Right ventricle myocardium inferior (tissue), 1 donor: ENCODE measurements at regions not wholly inside any gene's neighbourhood (a gene's known extent, or its start where the extent isn't known, plus 50 kb on each side); places are given as distances from the start of the nearest gene placed in this dataset.
A peak's percentile ranks its signal among the peaks of the same experiment; 100 is the strongest.

ENCODE experiments used
- ATAC-seq: fragments of 200-7000 bp; cut with Tn5 transposase; one replicate; pipeline ENCODE4 v1.9.1; 2020; ENCODE audit warnings: mild to moderate bottlenecking, moderate library complexity
- DNase-seq: peaks from one replicate; pipeline ENCODE4 v3.0.0; 2021; ENCODE audit errors: missing footprints
- intact Hi-C: fragments of 100-400 bp; cut with DNase I; formaldehyde crosslinking; loops from one replicate; pipeline ENCODE4 v1.11.0; 2022
- donor health status: DM: no; HTN: yes; CAD: no; lungs with severe emphysema.

- no peak for ATAC-seq
- DNase-seq: no peak
- intact Hi-C loops: no loop called here
Observed at GRCh38 chr1:86296305-86297205, 99.6 kb downstream of the ODF2L start.

GRCh38 chr1:86289746-86290145, 106.4 kb downstream of the ODF2L start:
- intact Hi-C loops: no loop called here
- ATAC-seq: no peak
- DNase-seq: no peak

- DNase-seq: no peak
- no peak for ATAC-seq
- intact Hi-C loops: no loop called here
Observed at GRCh38 chr1:86289161-86289560, 107.0 kb downstream of the ODF2L start.

- intact Hi-C loops: no loop called here
- DNase-seq (no peak), ATAC-seq (no peak)
Observed at GRCh38 chr1:86288586-86289147, 107.5 kb downstream of the ODF2L start.

- DNase-seq: no peak
- no peak for ATAC-seq
- intact Hi-C loops: no loop called here
Observed at GRCh38 chr1:86285796-86286195, 110.3 kb downstream of the ODF2L start.

- ATAC-seq: no peak
- intact Hi-C loops: no loop called here
- no peak for DNase-seq
Observed at GRCh38 chr1:86282611-86283010, 113.5 kb downstream of the ODF2L start.

- intact Hi-C loops: no loop called here
- no peak for DNase-seq
- no peak for ATAC-seq
Observed at GRCh38 chr1:86277936-86278335, 118.2 kb downstream of the ODF2L start.

GRCh38 chr1:86273066-86273465, 116.5 kb upstream of the COL24A1 start:
- ATAC-seq: no peak
- intact Hi-C loops: no loop called here
- no peak for DNase-seq

GRCh38 chr1:86272083-86272482, 115.5 kb upstream of the COL24A1 start:
- ATAC-seq (no peak), DNase-seq (no peak)
- intact Hi-C loops: no loop called here

GRCh38 chr1:86271046-86271445, 114.5 kb upstream of the COL24A1 start:
- DNase-seq (no peak), ATAC-seq (no peak)
- intact Hi-C loops: no loop called here

- intact Hi-C loops: no loop called here
- no peak for DNase-seq
- no peak for ATAC-seq
Observed at GRCh38 chr1:86263101-86263500, 106.5 kb upstream of the COL24A1 start.

GRCh38 chr1:86260476-86260875, 103.9 kb upstream of the COL24A1 start:
- intact Hi-C loops: no loop called here
- DNase-seq (no peak), ATAC-seq (no peak)

GRCh38 chr1:86259390-86259789, 102.8 kb upstream of the COL24A1 start:
- no peak for ATAC-seq
- intact Hi-C loops: no loop called here

GRCh38 chr1:86258101-86258500, 101.5 kb upstream of the COL24A1 start:
- intact Hi-C loops: no loop called here
- DNase-seq: no peak
- no peak for ATAC-seq

More at GRCh38 chr1:86259390-86259789, 102.8 kb upstream of the COL24A1 start:
- DNase-seq: no peak

- DNase-seq (peak; percentile 21), ATAC-seq (no peak)
- intact Hi-C loops: no loop called here
Observed at GRCh38 chr1:86247597-86248279, 91.2 kb upstream of the COL24A1 start.

GRCh38 chr1:86245566-86246190, 89.1 kb upstream of the COL24A1 start:
- ATAC-seq: no peak
- intact Hi-C loops: no loop called here
- DNase-seq: no peak

- intact Hi-C loops: no loop called here
- DNase-seq (no peak), ATAC-seq (no peak)
Observed at GRCh38 chr1:86239894-86240293, 83.3 kb upstream of the COL24A1 start.

- no peak for ATAC-seq
- intact Hi-C loops: no loop called here
- DNase-seq: no peak
Observed at GRCh38 chr1:86239490-86239889, 82.9 kb upstream of the COL24A1 start.

- no peak for ATAC-seq
- intact Hi-C loops: no loop called here
- no peak for DNase-seq
Observed at GRCh38 chr1:86238226-86238625, 81.7 kb upstream of the COL24A1 start.

GRCh38 chr1:86235852-86236251, 79.3 kb upstream of the COL24A1 start:
- DNase-seq: no peak
- no peak for ATAC-seq
- intact Hi-C loops: no loop called here
